ENCODE measurements at regions not wholly inside any gene's neighbourhood (a gene's known extent, or its start where the extent isn't known, plus 50 kb on each side); places are given as distances from the start of the nearest gene placed in this dataset.

GRCh38 chr3:102094506-102094905 is 245.2 kb downstream of the NFKBIZ start:
- H3K4me2 ChIP-seq, result no peak overlapping the region
- no peak overlapping the region for H2AFZ ChIP-seq (ENCODE audit: low read depth)
- no peak overlapping the region for H3K9ac ChIP-seq
- peaks cover 11% of the 10 kb centered on the region for H3K4me1 ChIP-seq (ENCODE audit: low read depth, poor library complexity, severe bottlenecking)
- H3K36me3 ChIP-seq (ENCODE audit: insufficient read depth), result no peaks in the 10 kb centered on the region
- H3K27ac ChIP-seq, result no peak overlapping the region
- no peaks in the 10 kb centered on the region for H3K27me3 ChIP-seq (ENCODE audit: insufficient read depth, low read depth)
- H3K4me3 ChIP-seq (IDR thresholded peaks at IDR 0.05; ENCODE audit: insufficient read depth, low read depth, low read length), result no peak overlapping the region
- H3K79me2 ChIP-seq (ENCODE audit: insufficient read depth, low read depth), result no peaks in the 10 kb centered on the region
- TF ChIP-seq, protein P1, sequence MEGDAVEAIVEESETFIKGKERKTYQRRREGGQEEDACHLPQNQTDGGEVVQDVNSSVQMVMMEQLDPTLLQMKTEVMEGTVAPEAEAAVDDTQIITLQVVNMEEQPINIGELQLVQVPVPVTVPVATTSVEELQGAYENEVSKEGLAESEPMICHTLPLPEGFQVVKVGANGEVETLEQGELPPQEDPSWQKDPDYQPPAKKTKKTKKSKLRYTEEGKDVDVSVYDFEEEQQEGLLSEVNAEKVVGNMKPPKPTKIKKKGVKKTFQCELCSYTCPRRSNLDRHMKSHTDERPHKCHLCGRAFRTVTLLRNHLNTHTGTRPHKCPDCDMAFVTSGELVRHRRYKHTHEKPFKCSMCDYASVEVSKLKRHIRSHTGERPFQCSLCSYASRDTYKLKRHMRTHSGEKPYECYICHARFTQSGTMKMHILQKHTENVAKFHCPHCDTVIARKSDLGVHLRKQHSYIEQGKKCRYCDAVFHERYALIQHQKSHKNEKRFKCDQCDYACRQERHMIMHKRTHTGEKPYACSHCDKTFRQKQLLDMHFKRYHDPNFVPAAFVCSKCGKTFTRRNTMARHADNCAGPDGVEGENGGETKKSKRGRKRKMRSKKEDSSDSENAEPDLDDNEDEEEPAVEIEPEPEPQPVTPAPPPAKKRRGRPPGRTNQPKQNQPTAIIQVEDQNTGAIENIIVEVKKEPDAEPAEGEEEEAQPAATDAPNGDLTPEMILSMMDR (conservative IDR thresholded peaks at IDR 0.05; ENCODE audit: low read depth, low read length), result no peak
- no peaks in the 10 kb centered on the region for H4K20me1 ChIP-seq (ENCODE audit: insufficient read depth)

- Histone ChIP-seq H3K79me2 (ENCODE audit: insufficient read depth, low read depth) (no peaks in the 10 kb centered on the region), H3K36me3 (ENCODE audit: insufficient read depth) (no peaks in the 10 kb centered on the region), H3K4me3 (IDR thresholded peaks at IDR 0.05; ENCODE audit: insufficient read depth, low read depth, low read length) (no peak overlapping the region), H3K27me3 (ENCODE audit: insufficient read depth, low read depth) (no peaks in the 10 kb centered on the region), H3K9ac (no peak overlapping the region), H4K20me1 (ENCODE audit: insufficient read depth) (no peaks in the 10 kb centered on the region), H3K27ac (no peak overlapping the region), H3K4me2 (no peak overlapping the region), H2AFZ (ENCODE audit: low read depth) (no peak overlapping the region), H3K4me1 (ENCODE audit: low read depth, poor library complexity, severe bottlenecking) (peaks cover 11% of the 10 kb centered on the region)
- TF ChIP-seq, protein P1 (conservative IDR thresholded peaks at IDR 0.05; ENCODE audit: low read depth, low read length), result no peak
Observed at GRCh38 chr3:102095383-102095782, 246.1 kb downstream of the NFKBIZ start.

DNA sequence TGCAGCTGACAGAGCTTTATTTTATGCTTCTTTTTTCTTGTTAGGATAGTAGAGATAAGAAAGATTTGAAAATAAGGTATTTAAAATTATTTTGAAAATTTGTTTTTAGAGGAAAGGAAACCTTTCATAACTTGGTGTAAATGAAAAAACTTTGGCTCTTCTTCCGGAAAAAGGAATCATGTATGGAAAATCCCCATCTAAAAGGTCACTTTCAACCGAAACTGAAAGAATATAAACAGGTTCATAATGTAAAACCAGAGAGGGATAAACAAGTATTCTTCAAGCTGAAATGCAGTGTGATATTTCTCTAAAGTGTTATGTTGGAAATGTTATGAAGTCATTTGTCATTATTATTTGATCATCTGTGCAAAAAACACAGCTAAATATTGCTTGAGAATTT is 246.8 kb downstream of the NFKBIZ start:
- TF ChIP-seq, protein P1 (conservative IDR thresholded peaks at IDR 0.05; ENCODE audit: low read depth, low read length), result no peak

DNA sequence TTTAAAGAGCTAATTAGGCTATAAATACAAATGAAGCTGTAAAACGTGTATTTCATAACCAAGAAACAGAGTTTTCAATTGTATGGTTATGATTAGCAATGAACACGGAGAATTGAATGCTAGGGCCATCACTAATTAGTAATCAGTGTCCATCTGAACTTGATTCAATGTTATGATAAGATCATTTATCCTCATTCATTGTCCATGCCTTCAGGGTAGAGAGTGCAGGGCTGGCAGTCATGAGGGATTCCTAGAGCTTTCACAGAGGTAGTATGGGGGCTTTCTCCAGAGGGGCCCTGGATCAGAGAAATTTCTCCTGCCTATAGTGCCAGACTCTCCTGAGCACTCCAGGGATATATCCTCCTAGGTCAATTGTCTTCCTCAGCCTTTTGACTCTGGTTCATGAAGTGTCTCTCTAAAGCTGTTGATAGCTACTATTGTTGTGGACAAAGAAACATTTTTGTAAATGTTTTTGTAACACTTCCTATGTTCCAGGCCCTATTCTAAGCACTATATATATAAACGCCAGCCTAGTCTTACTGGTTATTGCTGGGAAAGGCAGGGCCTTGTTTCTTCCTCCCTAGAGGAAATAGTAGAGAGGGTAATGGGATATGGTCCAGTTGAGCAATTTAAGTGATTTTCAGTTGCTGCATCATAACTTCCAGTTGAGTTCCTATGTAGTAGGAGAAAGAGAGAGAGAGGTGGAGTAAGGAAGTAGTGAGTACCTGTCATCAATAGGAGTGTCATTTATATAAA is 249.0 kb downstream of the NFKBIZ start:
- no peaks in the 10 kb centered on the region for H3K79me2 ChIP-seq (ENCODE audit: insufficient read depth, low read depth)
- no peak overlapping the region for H3K4me2 ChIP-seq
- H3K27ac ChIP-seq, result no peak overlapping the region
- H3K4me3 ChIP-seq (IDR thresholded peaks at IDR 0.05; ENCODE audit: insufficient read depth, low read depth, low read length), result no peak overlapping the region
- peaks cover 11% of the 10 kb centered on the region for H3K4me1 ChIP-seq (ENCODE audit: low read depth, poor library complexity, severe bottlenecking)
- H2AFZ ChIP-seq (ENCODE audit: low read depth), result no peak overlapping the region
- TF ChIP-seq, protein P1 (conservative IDR thresholded peaks at IDR 0.05; ENCODE audit: low read depth, low read length), result no peak
- H3K36me3 ChIP-seq (ENCODE audit: insufficient read depth), result no peaks in the 10 kb centered on the region
- no peaks in the 10 kb centered on the region for H3K27me3 ChIP-seq (ENCODE audit: insufficient read depth, low read depth)
- H4K20me1 ChIP-seq (ENCODE audit: insufficient read depth), result no peaks in the 10 kb centered on the region
- no peak overlapping the region for H3K9ac ChIP-seq

More for the DNA sequence above, 246.8 kb downstream of the NFKBIZ start:
- H3K4me3 ChIP-seq (IDR thresholded peaks at IDR 0.05; ENCODE audit: insufficient read depth, low read depth, low read length), result no peak overlapping the region
- H3K79me2 ChIP-seq (ENCODE audit: insufficient read depth, low read depth), result no peaks in the 10 kb centered on the region
- no peaks in the 10 kb centered on the region for H3K27me3 ChIP-seq (ENCODE audit: insufficient read depth, low read depth)
- H4K20me1 ChIP-seq (ENCODE audit: insufficient read depth), result no peaks in the 10 kb centered on the region
- no peaks in the 10 kb centered on the region for H3K36me3 ChIP-seq (ENCODE audit: insufficient read depth)
- no peak overlapping the region for H3K27ac ChIP-seq
- no peak overlapping the region for H2AFZ ChIP-seq (ENCODE audit: low read depth)
- H3K4me2 ChIP-seq, result no peak overlapping the region; the same call in 1 of the 2 replicates
- peaks cover 11% of the 10 kb centered on the region for H3K4me1 ChIP-seq (ENCODE audit: low read depth, poor library complexity, severe bottlenecking)
- H3K9ac ChIP-seq, result no peak overlapping the region
